Heart right ventricle (tissue), 16 donors: ENCODE measurements at regions not wholly inside any gene's neighbourhood (a gene's known extent, or its start where the extent isn't known, plus 50 kb on each side); places are given as distances from the start of the nearest gene placed in this dataset.

Experiments
- ATAC-seq, 8 donors: fragments of 200-7000 bp; cut with Tn5 transposase; one replicate each; pipeline ENCODE4 v1.9.1; 2020; ENCODE audit warnings: mild to moderate bottlenecking in 8 of 8, moderate library complexity in 8 of 8, moderate number of reproducible peaks in 1 of 8
- DNase-seq, 2 donors: peaks; one replicate each; pipeline ENCODE4 v3.0.0-alpha.2; 2020
- H3K27ac ChIP-seq, 10 donors: fragments of 200-600 bp; sonication (generic) in 2 of 10; one replicate each; pipeline versions ENCODE4 v1.5.0 to v1.8.0; 2020 to 2022; ENCODE audit warnings: mild to moderate bottlenecking in 3 of 10
- H3K27me3 ChIP-seq, 7 donors: fragments of 200-600 bp; one replicate each; pipeline ENCODE4 v1.8.0; 2021 to 2022; ENCODE audit warnings: mild to moderate bottlenecking in 2 of 7
- H3K36me3 ChIP-seq, 9 donors: fragments of 200-600 bp; sonication (generic) in 1 of 9; one replicate each; pipeline versions ENCODE4 v1.5.0 to v1.8.0; 2020 to 2022; ENCODE audit warnings: mild to moderate bottlenecking in 2 of 9
- H3K4me1 ChIP-seq, 9 donors: fragments of 200-600 bp; sonication (generic) in 1 of 9; one replicate each; pipeline versions ENCODE4 v1.5.0 to v1.8.0; 2020 to 2022; ENCODE audit warnings: mild to moderate bottlenecking in 4 of 9
- H3K4me3 ChIP-seq, 10 donors: fragments of 200-600 bp; sonication (generic) in 2 of 10; one replicate each; pipeline versions ENCODE4 v1.5.0 to v1.8.0; 2020 to 2022; ENCODE audit warnings: mild to moderate bottlenecking in 7 of 10, moderate library complexity in 2 of 10
- H3K9me3 ChIP-seq, 11 donors: fragments of 200-600 bp in 10 of 11; sonication (generic) in 2 of 11; one replicate each; pipeline versions ENCODE4 v1.5.0 to v1.8.0; 2013 to 2022; ENCODE audit warnings: mild to moderate bottlenecking in 2 of 11, control low read depth in 1 of 11, moderate library complexity in 1 of 11
- WGBS, 2 donors: extraction: QIAGEN DNeasy Blood & Tissue Kit; methylation state at CpG; one replicate each; pipeline ENCODE4 v1.1.7; 2013; ENCODE audit warnings: inconsistent platforms in 1 of 2; 5-methylcytosine and 5-hydroxymethylcytosine counted together
- intact Hi-C, 10 donors: fragments of 100-400 bp; cut with DNase I; formaldehyde crosslinking; loops; one replicate each; pipeline versions ENCODE4 v1.11.1 to v1.14.2; 2022
- TF ChIP-seq, protein P1 (sequence below), 9 donors: fragments of 200-600 bp; sonication (generic) in 2 of 9; IDR thresholded peaks; one replicate each; pipeline versions ENCODE4 v1.5.0 to v1.8.0; 2021 to 2022; ENCODE audit warnings: antibody characterized with exemption in 9 of 9, mild to moderate bottlenecking in 5 of 9, moderate library complexity in 1 of 9
- donor health status: Arrhythmogenic right ventricular cardiomyopathy.
- donor health status: ischemic (EF 13 %, LVEDD 7.1; RV severe dilation, severe dysfunction).
- donor health status: healthy with polysubstance abuse.
- donor health status: DM: no; HTN: yes; CAD: no.
- donor health status: DM: no; HTN: no; CAD: no.
- donor health status: ischemic (EF 25% LVEDD 6.9; RV normal size, moderate dysfunction).
- donor health status: ischemic (EF 25% LVEDD 5.7; RV mildly dilated, moderate dysfunction).
- donor health status: healthy.
- donor health status: DM: yes; HTN: yes; CAD: no.
- donor health status: Ischemic cardiomyopathy.
- donor health status: ischemic (EF 35%, LVEDD 5.7; RV mildly dilated, moderate dysfunction).
- donor health status: nonischemic (EF 11% LVEDD 7.7; RV severe dilation, severe dysfunction).
- donor health status: DM: yes; HTN: yes; CAD: no.
- donor health status: PGD.
- donor health status: ischemic (EF 29% LVEDD 5.4; RV normal size, mild dysfunction).
- donor health status: nonischemic (EF 23%, LVEDD 6.1; RV moderate dilation, normal function).

GRCh38 chr7:109864230-109864629 is 1226.7 kb upstream of the LRRN3 start:
- H3K4me1 ChIP-seq, result no peaks in the 10 kb centered on the region
- no peak overlapping the region for H3K4me3 ChIP-seq
- intact Hi-C loops, result no loop called here
- no peaks in the 10 kb centered on the region for H3K36me3 ChIP-seq
- H3K9me3 ChIP-seq, result no peaks in the 10 kb centered on the region
- no peak for DNase-seq
- H3K27ac ChIP-seq, result no peak overlapping the region
- no peak for ATAC-seq
- no peaks in the 10 kb centered on the region for H3K27me3 ChIP-seq
- TF ChIP-seq, protein P1, sequence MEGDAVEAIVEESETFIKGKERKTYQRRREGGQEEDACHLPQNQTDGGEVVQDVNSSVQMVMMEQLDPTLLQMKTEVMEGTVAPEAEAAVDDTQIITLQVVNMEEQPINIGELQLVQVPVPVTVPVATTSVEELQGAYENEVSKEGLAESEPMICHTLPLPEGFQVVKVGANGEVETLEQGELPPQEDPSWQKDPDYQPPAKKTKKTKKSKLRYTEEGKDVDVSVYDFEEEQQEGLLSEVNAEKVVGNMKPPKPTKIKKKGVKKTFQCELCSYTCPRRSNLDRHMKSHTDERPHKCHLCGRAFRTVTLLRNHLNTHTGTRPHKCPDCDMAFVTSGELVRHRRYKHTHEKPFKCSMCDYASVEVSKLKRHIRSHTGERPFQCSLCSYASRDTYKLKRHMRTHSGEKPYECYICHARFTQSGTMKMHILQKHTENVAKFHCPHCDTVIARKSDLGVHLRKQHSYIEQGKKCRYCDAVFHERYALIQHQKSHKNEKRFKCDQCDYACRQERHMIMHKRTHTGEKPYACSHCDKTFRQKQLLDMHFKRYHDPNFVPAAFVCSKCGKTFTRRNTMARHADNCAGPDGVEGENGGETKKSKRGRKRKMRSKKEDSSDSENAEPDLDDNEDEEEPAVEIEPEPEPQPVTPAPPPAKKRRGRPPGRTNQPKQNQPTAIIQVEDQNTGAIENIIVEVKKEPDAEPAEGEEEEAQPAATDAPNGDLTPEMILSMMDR (IDR thresholded peaks at IDR 0.05), result no peak

DNA sequence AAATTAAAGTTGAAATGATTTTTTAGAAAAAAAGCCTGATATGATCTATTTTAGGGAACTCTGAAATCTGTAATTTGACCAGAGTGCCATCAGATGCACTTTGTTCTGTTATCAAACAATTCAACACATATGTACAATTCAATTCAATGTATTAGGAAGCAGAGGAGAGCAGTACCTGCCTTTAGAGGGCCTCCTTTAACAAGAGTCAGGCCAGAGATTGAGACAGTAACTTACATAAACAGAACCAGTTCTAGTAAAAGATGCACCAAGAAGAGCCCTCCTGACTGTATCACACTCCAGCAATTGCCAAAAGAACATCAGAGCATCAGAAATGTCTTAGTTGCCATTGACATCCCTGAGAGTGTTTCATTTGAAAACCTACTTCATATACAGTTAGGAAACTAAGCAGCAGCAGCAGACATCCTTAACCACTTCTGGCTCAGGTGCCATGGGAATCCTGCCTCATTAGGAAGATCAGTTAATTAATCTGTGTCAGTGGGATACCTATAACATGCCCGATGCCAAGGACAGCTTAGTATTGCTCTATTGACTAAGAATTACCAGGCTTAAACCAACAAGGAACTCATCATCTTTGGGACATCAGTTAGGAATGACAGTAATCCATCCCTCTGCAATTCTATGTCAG is 1222.6 kb upstream of the LRRN3 start:
- ATAC-seq (no peak), DNase-seq (no peak)
- TF ChIP-seq, protein P1 (IDR thresholded peaks at IDR 0.05), result no peak
- intact Hi-C loops, result no loop called here
- H3K27me3 ChIP-seq, result no peaks in the 10 kb centered on the region
- H3K9me3 ChIP-seq, result no peaks in the 10 kb centered on the region
- WGBS, 2 donors, result 70 to 87% methylated on average over 1 of the region's 1 CpG
- H3K4me3 ChIP-seq, result no peak overlapping the region
- H3K27ac ChIP-seq, result no peak overlapping the region
- H3K4me1 ChIP-seq, result no peaks in the 10 kb centered on the region
- no peaks in the 10 kb centered on the region for H3K36me3 ChIP-seq

- no peaks in the 10 kb centered on the region for H3K4me1 ChIP-seq
- TF ChIP-seq, protein P1 (IDR thresholded peaks at IDR 0.05), result no peak
- H3K36me3 ChIP-seq, result no peaks in the 10 kb centered on the region
- no peak for DNase-seq
- H3K4me3 ChIP-seq, result no peak overlapping the region
- no peak overlapping the region for H3K27ac ChIP-seq
- WGBS, 2 donors, result 53 to 73% methylated on average over 4 of the region's 4 CpGs
- intact Hi-C loops, result no loop called here
- no peaks in the 10 kb centered on the region for H3K27me3 ChIP-seq
- no peak for ATAC-seq
- H3K9me3 ChIP-seq, result no peaks in the 10 kb centered on the region
These were observed 1217.6 kb upstream of the LRRN3 start for GRCh38 chr7:109873296-109873695.

DNA sequence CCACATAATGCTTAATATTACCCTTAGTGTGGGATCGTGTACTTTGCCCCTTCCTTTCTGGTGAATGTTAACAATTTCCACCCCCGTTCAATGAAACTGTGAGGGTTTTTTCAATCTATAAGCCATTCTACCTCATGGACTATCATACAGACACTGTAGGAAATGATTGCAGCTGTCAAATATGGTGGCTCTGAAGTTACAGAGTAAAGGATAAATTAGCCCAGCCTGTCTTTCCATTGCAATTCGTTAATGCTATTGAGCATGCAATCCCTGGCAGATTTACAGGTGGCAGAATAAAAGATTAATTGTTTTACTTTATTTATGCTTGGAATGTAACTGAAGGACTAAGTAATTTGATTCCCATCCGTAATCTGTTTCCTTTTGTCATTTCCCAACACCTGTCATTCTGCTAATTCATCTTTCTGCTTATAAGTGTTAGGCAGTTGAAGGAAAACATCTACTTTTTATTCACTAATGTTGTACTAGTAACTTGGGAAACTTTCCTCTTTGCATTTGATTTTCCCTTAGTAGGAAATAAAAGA is 1211.6 kb upstream of the LRRN3 start:
- no peaks in the 10 kb centered on the region for H3K36me3 ChIP-seq
- no peak overlapping the region for H3K4me3 ChIP-seq
- no peaks in the 10 kb centered on the region for H3K9me3 ChIP-seq
- no peak for DNase-seq
- no peaks in the 10 kb centered on the region for H3K27me3 ChIP-seq
- whole genome bisulfite sequencing, 2 donors, result 70 to 77% methylated on average over 4 of the region's 4 CpGs
- TF ChIP-seq, protein P1 (IDR thresholded peaks at IDR 0.05), result no peak
- no peak for ATAC-seq
- H3K27ac ChIP-seq, result no peak overlapping the region
- intact Hi-C loops, result no loop called here
- no peaks in the 10 kb centered on the region for H3K4me1 ChIP-seq
